Loucy (cell line): ENCODE measurements at regions not wholly inside any gene's neighbourhood (a gene's known extent, or its start where the extent isn't known, plus 50 kb on each side); places are given as distances from the start of the nearest gene placed in this dataset.

Experiments
- H2AFZ ChIP-seq: fragments of 200-600 bp; sonication (generic); 2 replicates; pipeline ENCODE4 v1.6.0; 2016; ENCODE audit warnings: antibody characterized with exemption, mild to moderate bottlenecking, low read length, moderate library complexity
- H3F3A ChIP-seq: fragments of 200-600 bp; 2 replicates; pipeline ENCODE4 v1.6.0; 2016; ENCODE audit warnings: antibody characterized with exemption, low read depth, mild to moderate bottlenecking
- H3K27me3 ChIP-seq: fragments of 200-600 bp; sonication (generic); 2 replicates; pipeline ENCODE4 v1.6.1; 2014; ENCODE audit warnings: low read length, mild to moderate bottlenecking; ENCODE audit not compliant: insufficient read depth, poor library complexity, severe bottlenecking
- H3K36me3 ChIP-seq: fragments of 200-600 bp; sonication (generic); 2 replicates; pipeline ENCODE4 v1.6.1; 2016; ENCODE audit warnings: low read length; ENCODE audit not compliant: insufficient read depth
- H3K4me1 ChIP-seq: fragments of 200-600 bp; sonication (generic); 2 replicates; pipeline ENCODE4 v1.5.1; 2014; ENCODE audit warnings: low read length, mild to moderate bottlenecking; ENCODE audit not compliant: insufficient read depth, poor library complexity, severe bottlenecking
- H3K4me2 ChIP-seq: fragments of 200-600 bp; sonication (generic); 2 replicates; pipeline ENCODE4 v1.6.0; 2014; ENCODE audit warnings: antibody characterized with exemption, low read length, low read depth, mild to moderate bottlenecking; ENCODE audit not compliant: poor library complexity, severe bottlenecking
- H3K4me3 ChIP-seq: fragments of 200-600 bp; sonication (generic); 2 replicates; pipeline ENCODE4 v1.5.1; 2014; ENCODE audit warnings: low read length, mild to moderate bottlenecking, mixed read lengths; ENCODE audit not compliant: poor library complexity, severe bottlenecking
- H3K79me2 ChIP-seq: fragments of 200-600 bp; sonication (generic); 2 replicates; pipeline ENCODE4 v1.6.1; 2014; ENCODE audit warnings: low read length; ENCODE audit not compliant: insufficient read depth
- H3K9ac ChIP-seq: fragments of 200-600 bp; sonication (generic); 2 replicates; pipeline ENCODE4 v1.6.0; 2014; ENCODE audit warnings: mild to moderate bottlenecking, low read depth, low read length, moderate library complexity; ENCODE audit not compliant: poor library complexity, severe bottlenecking
- H3K9me2 ChIP-seq: fragments of 200-600 bp; sonication (generic); replicated peaks from 2 replicates; pipeline ENCODE4 v1.6.1; 2016; ENCODE audit warnings: low read depth, low read length, mixed read lengths
- H3K9me3 ChIP-seq: fragments of 200-600 bp; sonication (generic); 2 replicates; pipeline ENCODE4 v1.6.1; 2014; ENCODE audit warnings: mild to moderate bottlenecking, antibody characterized with exemption, low read length, low read depth; ENCODE audit not compliant: insufficient read depth
- H4K20me1 ChIP-seq: fragments of 200-600 bp; sonication (generic); 2 replicates; pipeline ENCODE4 v1.6.0; 2014; ENCODE audit warnings: antibody characterized with exemption, low read length, mild to moderate bottlenecking; ENCODE audit not compliant: insufficient read depth, poor library complexity, severe bottlenecking
- CTCF ChIP-seq: fragments of 200-600 bp; sonication (generic); conservative IDR thresholded peaks from 2 replicates; pipeline ENCODE4 v1.5.1; 2014; ENCODE audit warnings: mild to moderate bottlenecking, antibody characterized with exemption, low read length
- EZH2phosphoT487 ChIP-seq: fragments of 200-600 bp; IDR thresholded peaks from 2 replicates; pipeline ENCODE4 v1.6.1; 2018; ENCODE audit warnings: antibody characterized with exemption, mild to moderate bottlenecking, moderate library complexity, borderline replicate concordance

DNA sequence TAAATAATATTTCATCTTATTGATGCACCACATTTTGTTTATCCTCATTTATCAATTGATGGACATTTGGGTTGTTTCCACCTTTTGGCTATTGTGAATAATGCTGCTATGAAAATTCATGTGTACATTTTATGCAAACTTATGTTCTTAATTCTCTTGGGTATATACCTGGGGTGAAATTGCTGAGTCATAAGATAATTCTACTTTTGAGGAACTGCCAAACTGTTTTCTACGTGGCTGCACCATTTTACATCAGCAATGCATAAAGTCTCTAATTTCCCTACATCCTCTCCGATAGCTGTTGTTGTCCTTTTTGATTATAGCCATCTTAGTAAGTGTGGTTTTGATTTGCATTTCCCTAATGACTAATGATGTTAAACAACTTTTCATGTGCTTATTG, 116.5 kb upstream of the DLX2 start:
- H3F3A ChIP-seq = no peaks in the 10 kb centered on the region
- H3K4me1 ChIP-seq = peaks cover 12% of the 10 kb centered on the region
- H3K4me2 ChIP-seq = no peak overlapping the region
- H3K79me2 ChIP-seq = no peaks in the 10 kb centered on the region
- no peak overlapping the region for H3K4me3 ChIP-seq
- H3K36me3 ChIP-seq = no peaks in the 10 kb centered on the region
- no peak overlapping the region for H3K9ac ChIP-seq
- H3K9me3 ChIP-seq = no peaks in the 10 kb centered on the region
- no peaks in the 10 kb centered on the region for H3K9me2 ChIP-seq
- H2AFZ ChIP-seq = no peak overlapping the region
- TF ChIP-seq EZH2phosphoT487 = no peak
- no peak for TF ChIP-seq CTCF
- H3K27me3 ChIP-seq = no peaks in the 10 kb centered on the region
- no peaks in the 10 kb centered on the region for H4K20me1 ChIP-seq

DNA sequence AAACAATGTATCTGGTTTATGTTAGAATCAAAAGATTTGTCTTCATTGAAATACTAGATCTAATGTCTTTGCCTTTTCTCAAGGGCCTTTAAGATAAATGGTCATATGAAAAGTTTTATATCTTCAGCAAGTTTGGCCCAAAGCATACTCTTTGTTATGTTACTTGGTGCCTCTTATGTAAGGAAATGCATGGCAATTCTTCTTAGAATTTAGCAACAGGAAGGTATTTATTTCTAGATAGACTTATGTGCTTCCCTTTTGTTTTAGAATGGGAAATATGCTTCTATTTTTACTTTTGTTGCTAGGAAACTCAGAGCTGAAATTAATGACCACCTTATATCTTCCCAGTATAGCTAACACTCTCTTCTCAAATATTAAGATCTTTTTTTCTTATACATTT, 117.4 kb upstream of the DLX2 start:
- no peak overlapping the region for H2AFZ ChIP-seq
- no peaks in the 10 kb centered on the region for H3K9me3 ChIP-seq
- H4K20me1 ChIP-seq = no peaks in the 10 kb centered on the region
- no peaks in the 10 kb centered on the region for H3K9me2 ChIP-seq
- H3K9ac ChIP-seq = no peak overlapping the region
- peaks cover 12% of the 10 kb centered on the region for H3K4me1 ChIP-seq
- H3K27me3 ChIP-seq = no peaks in the 10 kb centered on the region
- no peak overlapping the region for H3K4me3 ChIP-seq
- H3F3A ChIP-seq = no peaks in the 10 kb centered on the region
- TF ChIP-seq CTCF (no peak), EZH2phosphoT487 (no peak)
- no peaks in the 10 kb centered on the region for H3K36me3 ChIP-seq
- no peak overlapping the region for H3K4me2 ChIP-seq
- no peaks in the 10 kb centered on the region for H3K79me2 ChIP-seq

- no peaks in the 10 kb centered on the region for H4K20me1 ChIP-seq
- H3K4me3 ChIP-seq = no peak overlapping the region
- no peak overlapping the region for H3K9ac ChIP-seq
- no peak overlapping the region for H2AFZ ChIP-seq
- H3K9me3 ChIP-seq = no peaks in the 10 kb centered on the region
- no peaks in the 10 kb centered on the region for H3K36me3 ChIP-seq
- no peaks in the 10 kb centered on the region for H3K9me2 ChIP-seq
- H3F3A ChIP-seq = no peaks in the 10 kb centered on the region
- no peaks in the 10 kb centered on the region for H3K27me3 ChIP-seq
- no peak overlapping the region for H3K4me2 ChIP-seq
- H3K4me1 ChIP-seq = peaks cover 34% of the 10 kb centered on the region
- H3K79me2 ChIP-seq = no peaks in the 10 kb centered on the region
- TF ChIP-seq EZH2phosphoT487 (no peak), CTCF (no peak)
Observed at GRCh38 chr2:172223601-172224054, 120.9 kb upstream of the DLX2 start.
